A673 (cell line): ENCODE measurements at regions not wholly inside any gene's neighbourhood (a gene's known extent, or its start where the extent isn't known, plus 50 kb on each side); places are given as distances from the start of the nearest gene placed in this dataset.

ENCODE experiments used
- BruUV-seq: library from RNA; stranded (reverse); fragments of 400-500 nt; replicated peaks from 2 replicates; lab custom pipeline; 2021; lab: Mats Ljungman, UMichigan
- CTCF ChIA-PET: fragments of 300-600 bp; sonication (Branson Sonifier 250); formaldehyde crosslinking; loops from one replicate; lab custom pipeline; 2022; ENCODE audit warnings: antibody characterized with exemption; lab: Charles Lee
- POLR2A ChIA-PET: fragments of 300-600 bp; sonication (Branson Sonifier 250); formaldehyde crosslinking; loops from one replicate; lab custom pipeline; 2022; ENCODE audit warnings: antibody characterized with exemption; ENCODE audit not compliant: low non-redundant PET; lab: Charles Lee
- DNase-seq: peaks from one replicate; pipeline ENCODE4 v3.0.0-alpha.2; 2015; ENCODE audit warnings: low spot score
- H3K27ac ChIP-seq: fragments of 200-600 bp; sonication (generic); 2 replicates; pipeline ENCODE4 v1.5.1; 2016; ENCODE audit warnings: mixed run types, low read depth, mild to moderate bottlenecking, mixed read lengths, antibody characterized with exemption, low read length; ENCODE audit not compliant: poor library complexity, severe bottlenecking
- H3K27me3 ChIP-seq: fragments of 200-600 bp; sonication (generic); replicated peaks from 2 replicates; pipeline ENCODE4 v1.6.1; 2017; ENCODE audit warnings: mixed run types, low read depth, mild to moderate bottlenecking, mixed read lengths, antibody characterized with exemption, low read length; ENCODE audit not compliant: insufficient read depth, poor library complexity
- H3K36me3 ChIP-seq: fragments of 200-600 bp; sonication (generic); 2 replicates; pipeline ENCODE4 v1.6.1; 2016; ENCODE audit warnings: mixed run types, mild to moderate bottlenecking, mixed read lengths, antibody characterized with exemption, low read length; ENCODE audit not compliant: insufficient read depth, poor library complexity, severe bottlenecking
- H3K4me1 ChIP-seq: fragments of 200-600 bp; sonication (generic); 2 replicates; pipeline ENCODE4 v1.6.1; 2017; ENCODE audit warnings: mixed run types, mild to moderate bottlenecking, mixed read lengths, antibody characterized with exemption, low read length; ENCODE audit not compliant: insufficient read depth, poor library complexity, severe bottlenecking
- H3K4me3 ChIP-seq: fragments of 200-600 bp; sonication (generic); 2 replicates; pipeline ENCODE4 v1.5.1; 2016; ENCODE audit warnings: low read depth, mixed run types, mild to moderate bottlenecking, mixed read lengths, low read length; ENCODE audit not compliant: poor library complexity, severe bottlenecking
- H3K9me3 ChIP-seq: fragments of 200-600 bp; sonication (generic); 2 replicates; pipeline ENCODE4 v1.6.1; 2016; ENCODE audit warnings: mixed run types, low read depth, mild to moderate bottlenecking, mixed read lengths, antibody characterized with exemption, low read length; ENCODE audit not compliant: poor library complexity, severe bottlenecking
- EZH2 ChIP-seq: fragments of 200-600 bp; sonication (generic); IDR thresholded peaks from 2 replicates; pipeline ENCODE4 v1.6.1; 2017; ENCODE audit warnings: borderline replicate concordance, low read depth, mild to moderate bottlenecking, mixed read lengths, antibody characterized with exemption, low read length; ENCODE audit not compliant: poor library complexity, severe bottlenecking
- intact Hi-C: fragments of 100-400 bp; cut with micrococcal nuclease; formaldehyde crosslinking; loops from one replicate; pipeline ENCODE4 v1.10.0; 2022; ENCODE audit not compliant: unreplicated experiment
- TF ChIP-seq, protein P1 (sequence below): fragments of 300-800, 200-600 bp; sonication (generic); conservative IDR thresholded peaks from 2 replicates; pipeline ENCODE4 v1.5.1; 2017; ENCODE audit warnings: low read depth, mild to moderate bottlenecking, antibody characterized with exemption, low read length, moderate library complexity, mixed read lengths

DNA sequence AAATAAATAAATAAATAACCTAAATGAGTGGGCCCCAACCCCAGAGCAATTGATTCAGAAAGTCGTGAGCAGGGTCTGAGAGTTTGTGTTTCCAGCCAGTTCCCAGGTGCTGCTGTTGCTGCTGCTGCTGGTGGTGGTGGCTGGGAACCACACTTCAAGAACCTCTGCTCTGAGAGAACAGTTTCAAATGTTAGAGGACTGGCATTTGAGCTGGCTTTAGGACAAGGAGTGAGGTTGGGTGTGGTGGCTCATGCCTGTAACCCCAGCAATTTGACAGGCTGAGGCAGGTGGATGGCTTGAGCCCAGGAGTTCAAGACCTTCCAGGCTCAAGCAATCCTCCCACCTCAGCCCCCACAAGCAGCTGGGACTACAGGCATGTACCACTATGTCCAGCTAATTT is 123.1 kb upstream of the UBE2E1 start:
- BruUV-seq = no TSS peak
- no peaks in the 10 kb centered on the region for H3K27me3 ChIP-seq
- H3K4me1 ChIP-seq = peaks cover 12% of the 10 kb centered on the region
- H3K4me3 ChIP-seq = no peak overlapping the region
- DNase-seq = no peak
- intact Hi-C loops = no loop called here
- H3K36me3 ChIP-seq = no peaks in the 10 kb centered on the region
- ChIA-PET CTCF (no interaction called here), POLR2A (no interaction called here)
- H3K9me3 ChIP-seq = no peaks in the 10 kb centered on the region
- H3K27ac ChIP-seq = no peak overlapping the region
- TF ChIP-seq, protein P1, sequence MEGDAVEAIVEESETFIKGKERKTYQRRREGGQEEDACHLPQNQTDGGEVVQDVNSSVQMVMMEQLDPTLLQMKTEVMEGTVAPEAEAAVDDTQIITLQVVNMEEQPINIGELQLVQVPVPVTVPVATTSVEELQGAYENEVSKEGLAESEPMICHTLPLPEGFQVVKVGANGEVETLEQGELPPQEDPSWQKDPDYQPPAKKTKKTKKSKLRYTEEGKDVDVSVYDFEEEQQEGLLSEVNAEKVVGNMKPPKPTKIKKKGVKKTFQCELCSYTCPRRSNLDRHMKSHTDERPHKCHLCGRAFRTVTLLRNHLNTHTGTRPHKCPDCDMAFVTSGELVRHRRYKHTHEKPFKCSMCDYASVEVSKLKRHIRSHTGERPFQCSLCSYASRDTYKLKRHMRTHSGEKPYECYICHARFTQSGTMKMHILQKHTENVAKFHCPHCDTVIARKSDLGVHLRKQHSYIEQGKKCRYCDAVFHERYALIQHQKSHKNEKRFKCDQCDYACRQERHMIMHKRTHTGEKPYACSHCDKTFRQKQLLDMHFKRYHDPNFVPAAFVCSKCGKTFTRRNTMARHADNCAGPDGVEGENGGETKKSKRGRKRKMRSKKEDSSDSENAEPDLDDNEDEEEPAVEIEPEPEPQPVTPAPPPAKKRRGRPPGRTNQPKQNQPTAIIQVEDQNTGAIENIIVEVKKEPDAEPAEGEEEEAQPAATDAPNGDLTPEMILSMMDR = no peak
- no peak for TF ChIP-seq EZH2

DNA sequence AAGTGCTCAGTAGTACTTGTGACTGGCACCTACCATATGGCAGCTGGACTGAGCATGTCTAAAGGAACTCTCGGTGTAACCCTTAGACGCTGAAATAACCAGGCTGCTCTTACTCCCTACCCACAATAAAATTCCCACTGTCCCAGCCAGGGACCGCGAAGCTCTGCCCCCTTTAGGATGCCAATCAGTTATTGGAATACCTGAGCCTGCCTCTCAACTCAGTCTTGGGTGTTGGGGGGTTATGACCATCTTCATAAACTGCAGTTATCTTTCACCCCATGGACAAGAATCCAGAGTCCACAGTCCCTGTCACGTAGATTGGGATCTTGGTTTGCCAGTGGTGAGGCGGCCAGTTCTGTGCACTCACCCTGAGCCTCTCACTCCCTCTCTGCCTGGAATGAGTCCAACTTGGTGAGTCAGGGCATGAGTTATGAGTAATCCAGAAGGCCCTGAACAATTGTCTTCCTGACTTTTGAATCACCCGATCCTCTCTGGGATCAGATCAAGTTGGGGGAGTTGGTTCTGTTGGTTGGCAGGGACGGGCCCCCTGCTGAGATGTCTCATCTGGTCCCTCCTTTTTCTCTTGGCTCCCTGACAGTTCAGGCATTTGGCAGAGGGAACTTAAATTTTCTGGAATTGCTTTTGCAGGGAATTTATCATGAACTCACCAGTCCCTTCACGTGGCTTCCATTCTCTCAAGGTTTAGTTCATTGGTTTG is 120.1 kb upstream of the UBE2E1 start:
- no TSS peak for BruUV-seq
- ChIA-PET CTCF (no interaction called here), POLR2A (no interaction called here)
- Histone ChIP-seq H3K9me3 (no peaks in the 10 kb centered on the region), H3K36me3 (no peaks in the 10 kb centered on the region), H3K4me3 (no peak overlapping the region), H3K4me1 (peaks cover 12% of the 10 kb centered on the region), H3K27me3 (no peaks in the 10 kb centered on the region), H3K27ac (no peak overlapping the region)
- intact Hi-C loops = no loop called here
- peak; percentile 91 for DNase-seq
- TF ChIP-seq, protein P1 = no peak
- TF ChIP-seq EZH2 = no peak

DNA sequence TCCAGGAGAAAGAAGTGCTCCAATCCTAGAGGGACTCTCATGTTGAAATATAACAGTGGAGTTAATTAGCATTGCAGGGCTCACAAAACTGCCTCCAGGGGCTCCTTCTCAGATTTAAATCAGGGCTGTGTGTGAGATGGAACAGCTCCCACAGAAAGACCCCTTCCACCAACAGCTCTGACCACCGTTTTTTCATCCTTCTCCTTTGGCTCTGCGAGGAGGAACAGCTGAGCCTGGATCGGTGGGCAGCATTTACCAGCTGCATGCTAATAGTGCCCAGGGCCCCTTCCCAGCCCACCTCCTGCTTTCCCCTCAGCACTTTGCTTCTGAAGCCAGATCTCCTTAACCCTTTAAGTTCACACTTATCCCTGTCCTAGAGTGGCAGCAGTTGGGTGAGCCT is 119.2 kb upstream of the UBE2E1 start:
- DNase-seq = no peak
- Histone ChIP-seq H3K27me3 (no peaks in the 10 kb centered on the region), H3K4me3 (no peak overlapping the region), H3K4me1 (peaks cover 12% of the 10 kb centered on the region), H3K36me3 (no peaks in the 10 kb centered on the region), H3K27ac (no peak overlapping the region), H3K9me3 (no peaks in the 10 kb centered on the region)
- intact Hi-C loops = no loop called here
- BruUV-seq = no TSS peak
- TF ChIP-seq, protein P1 = no peak
- CTCF ChIA-PET = no interaction called here
- POLR2A ChIA-PET = no interaction called here
